MM.1S (cell line): ENCODE measurements at regions not wholly inside any gene's neighbourhood (a gene's known extent, or its start where the extent isn't known, plus 50 kb on each side); places are given as distances from the start of the nearest gene placed in this dataset.

Source experiments
- DNase-seq: peaks from one replicate; pipeline ENCODE4 v3.0.0-alpha.2; 2015
- H2AFZ ChIP-seq: fragments of 300-600 bp; sonication (generic); 2 replicates; pipeline ENCODE4 v1.6.0; 2016; ENCODE audit warnings: antibody characterized with exemption, low read length
- H3F3A ChIP-seq: fragments of 300-600 bp; sonication (generic); 2 replicates; pipeline ENCODE4 v1.6.1; 2016; ENCODE audit warnings: mild to moderate bottlenecking, antibody characterized with exemption, low read length, moderate library complexity, mixed read lengths; ENCODE audit not compliant: insufficient read depth
- H3K27ac ChIP-seq: fragments of 300-600 bp; sonication (generic); 2 replicates; pipeline ENCODE4 v1.5.1; 2016; ENCODE audit warnings: mild to moderate bottlenecking, low read length
- H3K27me3 ChIP-seq: fragments of 300-600 bp; sonication (generic); replicated peaks from 2 replicates; pipeline ENCODE4 v1.6.0; 2016; ENCODE audit warnings: low read length; ENCODE audit not compliant: insufficient read depth
- H3K36me3 ChIP-seq: fragments of 300-600 bp; sonication (generic); replicated peaks from 2 replicates; pipeline ENCODE4 v1.6.1; 2016; ENCODE audit warnings: mild to moderate bottlenecking, low read length, mixed read lengths; ENCODE audit not compliant: insufficient read depth
- H3K4me1 ChIP-seq: fragments of 300-600 bp; sonication (generic); 2 replicates; pipeline ENCODE4 v1.6.1; 2016; ENCODE audit warnings: low read length, mixed read lengths
- H3K4me2 ChIP-seq: fragments of 300-600 bp; sonication (generic); 2 replicates; pipeline ENCODE4 v1.6.0; 2016; ENCODE audit warnings: low read depth, low read length
- H3K4me3 ChIP-seq: fragments of 300-600 bp; sonication (generic); 2 replicates; pipeline ENCODE4 v1.5.1; 2016; ENCODE audit warnings: low read length, mixed read lengths
- H3K79me2 ChIP-seq: fragments of 300-600 bp; sonication (generic); 2 replicates; pipeline ENCODE4 v1.6.1; 2016; ENCODE audit warnings: mixed run types, low read length, mixed read lengths
- H3K9ac ChIP-seq: fragments of 300-600 bp; sonication (generic); 2 replicates; pipeline ENCODE4 v1.6.1; 2016; ENCODE audit warnings: low read length, mixed read lengths
- H3K9me2 ChIP-seq: fragments of 300-600 bp; sonication (generic); replicated peaks from 2 replicates; pipeline ENCODE4 v1.6.1; 2016; ENCODE audit warnings: mild to moderate bottlenecking, low read length, mixed read lengths; ENCODE audit not compliant: insufficient read depth
- H3K9me3 ChIP-seq: fragments of 300-600 bp; sonication (generic); replicated peaks from 2 replicates; pipeline ENCODE4 v1.6.1; 2016; ENCODE audit warnings: mild to moderate bottlenecking, low read length, mixed read lengths; ENCODE audit not compliant: insufficient read depth
- H4K20me1 ChIP-seq: fragments of 300-600 bp; sonication (generic); 2 replicates; pipeline ENCODE4 v1.6.1; 2016; ENCODE audit warnings: mild to moderate bottlenecking, low read length, moderate library complexity, mixed read lengths; ENCODE audit not compliant: insufficient read depth
- CTCF ChIP-seq: fragments of 300-600 bp; sonication (generic); IDR thresholded peaks from 2 replicates; pipeline ENCODE4 v1.5.1; 2016; ENCODE audit warnings: antibody characterized with exemption, low read length, mixed read lengths
- EZH2 ChIP-seq: fragments of 300-600 bp; sonication (generic); optimal IDR thresholded peaks from 2 replicates; pipeline ENCODE3; 2017; ENCODE audit warnings: low read depth, mild to moderate bottlenecking, antibody characterized with exemption, low read length, mixed read lengths
- EZH2phosphoT487 ChIP-seq: fragments of 300-600 bp; sonication (generic); IDR thresholded peaks from 2 replicates; pipeline ENCODE4 v1.6.1; 2018; ENCODE audit warnings: antibody characterized with exemption, low read length

- no peak for TF ChIP-seq EZH2
- TF ChIP-seq CTCF, result no peak
- TF ChIP-seq EZH2phosphoT487, result no peak
- Histone ChIP-seq H3K9ac (no peak overlapping the region), H3K9me2 (no peaks in the 10 kb centered on the region), H2AFZ (no peak overlapping the region), H3K9me3 (no peaks in the 10 kb centered on the region), H4K20me1 (no peaks in the 10 kb centered on the region), H3K4me2 (no peak overlapping the region), H3K79me2 (no peaks in the 10 kb centered on the region), H3K27ac (no peak overlapping the region), H3K36me3 (no peaks in the 10 kb centered on the region), H3F3A (no peaks in the 10 kb centered on the region), H3K4me1 (no peaks in the 10 kb centered on the region), H3K27me3 (no peaks in the 10 kb centered on the region), H3K4me3 (no peak overlapping the region)
- DNase-seq, result no peak
Observed at GRCh38 chr4:186441502-186441901, 113.9 kb downstream of the MTNR1A start.

- H3K9me2 ChIP-seq, result no peaks in the 10 kb centered on the region
- no peaks in the 10 kb centered on the region for H3K36me3 ChIP-seq
- no peak overlapping the region for H3K4me3 ChIP-seq
- H3K9ac ChIP-seq, result no peak overlapping the region
- H3K9me3 ChIP-seq, result no peaks in the 10 kb centered on the region
- H4K20me1 ChIP-seq, result no peaks in the 10 kb centered on the region
- no peaks in the 10 kb centered on the region for H3K4me1 ChIP-seq
- H3K79me2 ChIP-seq, result no peaks in the 10 kb centered on the region
- no peak overlapping the region for H3K27ac ChIP-seq
- H3K27me3 ChIP-seq, result no peaks in the 10 kb centered on the region
- H3K4me2 ChIP-seq, result no peak overlapping the region
- no peak overlapping the region for H2AFZ ChIP-seq
- H3F3A ChIP-seq, result no peaks in the 10 kb centered on the region
- TF ChIP-seq CTCF (no peak), EZH2 (no peak), EZH2phosphoT487 (no peak)
- DNase-seq, result no peak
Observed at GRCh38 chr4:186428481-186428880, 126.9 kb downstream of the MTNR1A start.

- H3K79me2 ChIP-seq, result no peaks in the 10 kb centered on the region
- TF ChIP-seq CTCF (no peak), EZH2 (no peak), EZH2phosphoT487 (no peak)
- H2AFZ ChIP-seq, result no peak overlapping the region
- no peak overlapping the region for H3K4me2 ChIP-seq
- DNase-seq, result no peak
- H4K20me1 ChIP-seq, result no peaks in the 10 kb centered on the region
- no peaks in the 10 kb centered on the region for H3K9me2 ChIP-seq
- H3K4me3 ChIP-seq, result no peak overlapping the region
- H3K9ac ChIP-seq, result no peak overlapping the region
- H3K9me3 ChIP-seq, result no peaks in the 10 kb centered on the region
- no peaks in the 10 kb centered on the region for H3K36me3 ChIP-seq
- H3K27ac ChIP-seq, result no peak overlapping the region
- no peaks in the 10 kb centered on the region for H3K27me3 ChIP-seq
- H3F3A ChIP-seq, result no peaks in the 10 kb centered on the region
- no peaks in the 10 kb centered on the region for H3K4me1 ChIP-seq
Observed at GRCh38 chr4:186424745-186425144, 130.6 kb downstream of the MTNR1A start.
